ENCODE measurements at regions not wholly inside any gene's neighbourhood (a gene's known extent, or its start where the extent isn't known, plus 50 kb on each side); places are given as distances from the start of the nearest gene placed in this dataset.
"Not testable (repeated sequence)": the region's sequence is repeated elsewhere in the genome, so short reads cannot be mapped to it uniquely, and the experiment has no call there.

GRCh38 chrX:66872771-66873170 is 233.9 kb upstream of the EDA2R start:
- DNase-seq (ENCODE audit: low spot score in 2 of 2), result no peak
- intact Hi-C loops (cut with DNase I; ENCODE audit: low total_unique reads), result no loop called here
- TF ChIP-seq, protein P1, sequence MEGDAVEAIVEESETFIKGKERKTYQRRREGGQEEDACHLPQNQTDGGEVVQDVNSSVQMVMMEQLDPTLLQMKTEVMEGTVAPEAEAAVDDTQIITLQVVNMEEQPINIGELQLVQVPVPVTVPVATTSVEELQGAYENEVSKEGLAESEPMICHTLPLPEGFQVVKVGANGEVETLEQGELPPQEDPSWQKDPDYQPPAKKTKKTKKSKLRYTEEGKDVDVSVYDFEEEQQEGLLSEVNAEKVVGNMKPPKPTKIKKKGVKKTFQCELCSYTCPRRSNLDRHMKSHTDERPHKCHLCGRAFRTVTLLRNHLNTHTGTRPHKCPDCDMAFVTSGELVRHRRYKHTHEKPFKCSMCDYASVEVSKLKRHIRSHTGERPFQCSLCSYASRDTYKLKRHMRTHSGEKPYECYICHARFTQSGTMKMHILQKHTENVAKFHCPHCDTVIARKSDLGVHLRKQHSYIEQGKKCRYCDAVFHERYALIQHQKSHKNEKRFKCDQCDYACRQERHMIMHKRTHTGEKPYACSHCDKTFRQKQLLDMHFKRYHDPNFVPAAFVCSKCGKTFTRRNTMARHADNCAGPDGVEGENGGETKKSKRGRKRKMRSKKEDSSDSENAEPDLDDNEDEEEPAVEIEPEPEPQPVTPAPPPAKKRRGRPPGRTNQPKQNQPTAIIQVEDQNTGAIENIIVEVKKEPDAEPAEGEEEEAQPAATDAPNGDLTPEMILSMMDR (IDR thresholded peaks at IDR 0.05), result no peak
- H3K4me3 ChIP-seq (ENCODE audit: low read depth, poor library complexity, severe bottlenecking), result no peak overlapping the region

DNA sequence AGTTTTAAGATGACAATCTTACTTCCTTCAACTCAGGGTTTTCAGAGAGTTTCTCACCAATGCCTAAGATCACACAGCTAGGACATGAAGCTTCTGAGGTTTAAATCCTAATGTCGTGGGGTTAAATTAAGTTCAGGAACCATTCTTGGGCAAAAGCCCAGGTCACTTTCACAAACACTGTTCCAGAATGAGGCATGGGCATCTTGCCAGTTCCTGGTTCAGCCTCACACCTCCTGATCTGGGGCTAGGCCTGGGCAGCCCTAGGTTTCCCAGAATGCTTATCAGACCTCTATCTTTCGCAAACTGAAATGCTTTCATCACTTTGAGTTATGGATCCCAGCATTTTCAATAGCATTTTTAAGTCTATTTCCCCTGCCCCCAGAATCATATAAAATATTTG is 224.8 kb upstream of the EDA2R start:
- no peak for TF ChIP-seq POLR2A (IDR thresholded peaks at IDR 0.05)
- TF ChIP-seq, protein P1 (IDR thresholded peaks at IDR 0.05), result no peak
- no peak for DNase-seq (ENCODE audit: low spot score in 2 of 2)
- WGBS, 2 donors, result 66 to 77% methylated on average over 2 of the region's 2 CpGs

DNA sequence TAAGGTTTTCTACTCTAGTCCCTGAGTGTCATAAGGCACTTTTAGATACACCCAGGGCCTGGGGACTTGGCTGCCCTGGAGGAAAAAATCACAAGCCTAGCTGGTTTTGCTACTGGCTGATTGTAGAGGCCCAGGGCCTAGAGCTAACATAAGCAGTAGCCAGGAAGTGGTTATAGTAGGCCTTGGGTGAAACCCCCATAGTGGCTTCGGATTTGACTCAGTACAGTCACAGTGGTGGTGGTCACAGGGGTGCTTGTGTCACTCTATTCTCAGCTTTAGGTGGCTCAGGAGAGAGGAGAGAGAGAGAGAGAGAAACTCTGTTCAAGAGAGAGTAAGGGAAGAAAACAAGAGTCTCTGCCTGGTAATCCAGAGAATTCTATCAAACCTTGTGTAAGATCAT is 194.5 kb upstream of the EDA2R start:
- WGBS, 2 donors, result 27 to 67% methylated on average over 1 of the region's 1 CpG
- TF ChIP-seq, protein P1 (IDR thresholded peaks at IDR 0.05), result no peak
- no peak for TF ChIP-seq POLR2A (IDR thresholded peaks at IDR 0.05)
- no peak overlapping the region for H3K4me3 ChIP-seq (ENCODE audit: low read depth, poor library complexity, severe bottlenecking)
- DNase-seq (ENCODE audit: low spot score in 2 of 2), result no peak
- intact Hi-C loops (cut with DNase I; ENCODE audit: low total_unique reads), result no loop called here

More for the DNA sequence above, 224.8 kb upstream of the EDA2R start:
- intact Hi-C loops (cut with DNase I; ENCODE audit: low total_unique reads), result no loop called here
- H3K4me3 ChIP-seq (ENCODE audit: low read depth, poor library complexity, severe bottlenecking), result no peak overlapping the region

GRCh38 chrX:66815227-66815626 is 176.3 kb upstream of the EDA2R start:
- no peak for DNase-seq (ENCODE audit: low spot score in 2 of 2)
- no peak overlapping the region for H3K4me3 ChIP-seq (ENCODE audit: low read depth, poor library complexity, severe bottlenecking)
- 40 to 44% methylated on average over 1 of the region's 1 CpG for WGBS, 2 donors
- TF ChIP-seq, protein P1 (IDR thresholded peaks at IDR 0.05), result no peak
- TF ChIP-seq POLR2A (IDR thresholded peaks at IDR 0.05), result no peak
- intact Hi-C loops (cut with DNase I; ENCODE audit: low total_unique reads), result no loop called here

GRCh38 chrX:66794514-66794913 is 155.6 kb upstream of the EDA2R start:
- 81 to 82% methylated on average over 4 to 5 of the region's 5 CpGs for WGBS, 2 donors
- DNase-seq (ENCODE audit: low spot score in 2 of 2); H3K4me3 ChIP-seq (ENCODE audit: low read depth, poor library complexity, severe bottlenecking); intact Hi-C loops (cut with DNase I; ENCODE audit: low total_unique reads): not testable (repeated sequence)

DNA sequence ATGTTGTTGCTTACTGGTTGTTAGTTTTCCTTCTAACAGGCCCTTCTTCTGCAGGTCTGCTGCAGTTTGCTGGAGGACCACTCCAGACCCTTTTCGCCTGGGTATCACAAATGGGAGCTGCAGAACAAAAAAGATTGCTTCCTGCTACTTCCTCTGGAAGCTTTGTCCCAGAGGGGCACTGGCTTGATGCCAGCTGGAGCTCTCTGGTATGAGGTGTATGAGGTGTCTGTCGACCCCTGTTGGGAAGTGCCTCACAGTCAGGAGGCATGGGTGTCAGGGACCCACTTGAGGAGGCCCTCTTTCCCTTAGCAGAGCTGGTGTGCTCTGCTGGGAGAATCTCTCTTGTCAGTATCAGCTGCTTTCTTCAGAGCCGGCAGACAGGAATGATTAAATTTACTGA is 127.4 kb upstream of the EDA2R start:
- intact Hi-C loops (cut with DNase I; ENCODE audit: low total_unique reads), result no loop called here
- 66 to 92% methylated on average over 1 to 3 of the region's 3 CpGs for WGBS, 2 donors
- DNase-seq (ENCODE audit: low spot score in 2 of 2), result no peak
- H3K4me3 ChIP-seq (ENCODE audit: low read depth, poor library complexity, severe bottlenecking), result no peak overlapping the region
- TF ChIP-seq, protein P1 (IDR thresholded peaks at IDR 0.05), result no peak
- no peak for TF ChIP-seq POLR2A (IDR thresholded peaks at IDR 0.05)
